ENCODE measurements at regions not wholly inside any gene's neighbourhood (a gene's known extent, or its start where the extent isn't known, plus 50 kb on each side); places are given as distances from the start of the nearest gene placed in this dataset.
A peak's percentile ranks its signal among the peaks of the same experiment; 100 is the strongest.

DNA sequence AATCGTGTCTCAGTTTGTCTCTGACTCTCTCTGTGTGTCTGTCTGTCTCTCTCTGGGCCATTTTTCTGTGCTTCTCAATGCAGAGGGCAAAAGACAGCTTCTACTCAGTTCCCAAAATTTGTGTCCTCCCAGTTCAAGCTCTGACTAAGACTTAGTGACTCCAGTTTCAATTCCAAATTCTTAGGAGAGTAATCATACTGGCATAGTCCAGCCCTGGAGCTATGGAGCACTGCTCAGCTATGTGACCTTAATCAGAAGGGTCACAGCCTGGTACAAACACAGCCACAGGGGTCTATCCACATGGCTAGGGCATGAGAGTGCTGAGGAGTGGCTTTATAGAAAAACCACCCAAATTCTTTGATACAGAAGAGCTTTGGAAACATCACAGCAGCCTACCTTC is 91.9 kb downstream of the FOXF2 start:
- DNase-seq (ENCODE audit: extremely low spot score), result no peak
- POLR2A ChIA-PET, result no interaction called here
- CTCF ChIA-PET, result interaction anchor here (0.8 to 1.6 kb wide), 3 partner anchors 12 to 28 kb away, joined by 3 to 4 read pairs (median 3); no protein-coding TSS in a partner anchor
- TF ChIP-seq CTCF (IDR thresholded peaks at IDR 0.05; ENCODE audit: control extremely low read depth, extremely low read depth, low read depth, missing control alignments), result no peak

GRCh38 chr6:1482381-1483166 is 93.2 kb downstream of the FOXF2 start:
- peak; percentile 57 for DNase-seq (ENCODE audit: extremely low spot score)
- ChIA-PET CTCF (interaction anchor here (0.6 kb wide), 1 partner anchor 10 kb away, joined by 3 read pairs; no protein-coding TSS in a partner anchor), POLR2A (no interaction called here)
- no peak for TF ChIP-seq CTCF (IDR thresholded peaks at IDR 0.05; ENCODE audit: control extremely low read depth, extremely low read depth, low read depth, missing control alignments)

DNA sequence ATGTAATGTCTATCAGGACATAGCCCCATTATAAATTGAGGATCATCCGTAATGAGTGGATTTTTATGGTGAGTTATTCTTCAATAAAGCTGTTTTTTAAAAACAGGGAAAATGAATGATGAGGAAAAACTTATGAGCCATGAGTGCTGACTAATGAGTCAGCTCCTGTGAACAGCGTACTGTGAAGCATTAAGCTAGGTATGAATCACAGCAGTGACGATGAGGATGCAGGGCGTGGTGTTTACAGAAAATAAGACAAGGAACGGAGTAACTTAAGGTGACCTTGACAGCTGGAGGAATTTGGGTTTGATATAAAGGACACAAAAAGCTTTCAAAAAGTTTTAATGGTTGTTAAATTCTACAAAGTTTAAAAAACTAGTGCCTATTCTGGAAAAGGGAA is 96.3 kb downstream of the FOXF2 start:
- POLR2A ChIA-PET, result no interaction called here
- CTCF ChIA-PET, result interaction anchor here (1.7 to 3.7 kb wide), 2 partner anchors 15 to 49 kb away, joined by 4 to 10 read pairs; no protein-coding TSS in a partner anchor
- no peak for DNase-seq (ENCODE audit: extremely low spot score)
- TF ChIP-seq CTCF (IDR thresholded peaks at IDR 0.05; ENCODE audit: control extremely low read depth, extremely low read depth, low read depth, missing control alignments), result no peak

- CTCF ChIA-PET, result interaction anchor here (1.7 to 3.7 kb wide), 2 partner anchors 16 to 50 kb away, joined by 4 to 10 read pairs; no protein-coding TSS in a partner anchor
- peak; percentile 31 for DNase-seq (ENCODE audit: extremely low spot score)
- TF ChIP-seq CTCF (IDR thresholded peaks at IDR 0.05; ENCODE audit: control extremely low read depth, extremely low read depth, low read depth, missing control alignments), result no peak
- POLR2A ChIA-PET, result no interaction called here
These were observed 97.0 kb downstream of the FOXF2 start for GRCh38 chr6:1486387-1486786.

DNA sequence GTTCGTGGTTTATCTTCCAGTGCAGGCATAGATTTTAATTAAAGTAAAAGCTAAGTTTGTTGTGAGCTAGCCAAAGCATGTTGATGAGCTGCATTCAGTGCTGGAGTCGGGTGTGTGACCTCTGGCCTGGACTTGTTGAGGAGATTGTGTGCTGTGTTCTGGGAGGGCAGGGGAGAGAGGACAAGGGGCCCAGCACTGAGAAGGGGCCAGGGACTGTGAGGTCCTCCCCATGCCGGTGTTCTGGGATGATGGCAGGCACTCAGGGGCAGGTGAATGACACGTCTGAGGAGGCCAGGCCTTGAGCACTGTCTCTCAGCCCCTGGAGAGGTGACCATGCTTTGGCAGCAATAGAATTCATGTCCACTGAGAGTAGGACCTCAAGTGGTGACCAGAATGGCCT is 97.9 kb downstream of the FOXF2 start:
- CTCF ChIA-PET, result interaction anchor here (1.7 kb wide), 1 partner anchor 50 kb away, joined by 4 read pairs; no protein-coding TSS in a partner anchor
- POLR2A ChIA-PET, result no interaction called here
- TF ChIP-seq CTCF (IDR thresholded peaks at IDR 0.05; ENCODE audit: control extremely low read depth, extremely low read depth, low read depth, missing control alignments), result no peak
- no peak for DNase-seq (ENCODE audit: extremely low spot score)

- CTCF ChIA-PET, result no interaction called here
- POLR2A ChIA-PET, result no interaction called here
- no peak for DNase-seq (ENCODE audit: extremely low spot score)
- no peak for TF ChIP-seq CTCF (IDR thresholded peaks at IDR 0.05; ENCODE audit: control extremely low read depth, extremely low read depth, low read depth, missing control alignments)
These were observed 101.6 kb downstream of the FOXF2 start for GRCh38 chr6:1491025-1491424.

Data from GM10248 (cell line).